ENCODE measurements at regions not wholly inside any gene's neighbourhood (a gene's known extent, or its start where the extent isn't known, plus 50 kb on each side); places are given as distances from the start of the nearest gene placed in this dataset.

DNA sequence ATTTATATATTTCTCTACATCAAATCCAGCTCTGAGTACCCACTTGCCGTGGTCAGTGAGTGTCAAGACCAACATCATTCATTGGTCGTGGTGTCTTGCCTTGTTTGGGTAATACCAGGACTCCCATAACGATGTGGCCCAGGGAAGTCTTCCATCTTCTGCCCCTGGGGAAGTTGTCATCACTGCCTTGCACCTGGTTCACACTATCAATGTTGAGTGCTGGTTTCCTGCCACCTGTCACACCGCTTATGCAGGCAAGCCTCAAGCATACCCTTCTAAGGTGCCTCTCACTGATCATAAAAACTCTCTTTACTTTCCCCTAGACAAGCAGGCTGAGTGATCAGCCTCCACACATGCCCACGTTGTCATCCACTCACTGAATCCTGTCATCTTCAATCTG lies 382.4 kb downstream of the KCTD12 start:
- no peaks in the 10 kb centered on the region for H3K27me3 ChIP-seq
- TF ChIP-seq, protein P1, sequence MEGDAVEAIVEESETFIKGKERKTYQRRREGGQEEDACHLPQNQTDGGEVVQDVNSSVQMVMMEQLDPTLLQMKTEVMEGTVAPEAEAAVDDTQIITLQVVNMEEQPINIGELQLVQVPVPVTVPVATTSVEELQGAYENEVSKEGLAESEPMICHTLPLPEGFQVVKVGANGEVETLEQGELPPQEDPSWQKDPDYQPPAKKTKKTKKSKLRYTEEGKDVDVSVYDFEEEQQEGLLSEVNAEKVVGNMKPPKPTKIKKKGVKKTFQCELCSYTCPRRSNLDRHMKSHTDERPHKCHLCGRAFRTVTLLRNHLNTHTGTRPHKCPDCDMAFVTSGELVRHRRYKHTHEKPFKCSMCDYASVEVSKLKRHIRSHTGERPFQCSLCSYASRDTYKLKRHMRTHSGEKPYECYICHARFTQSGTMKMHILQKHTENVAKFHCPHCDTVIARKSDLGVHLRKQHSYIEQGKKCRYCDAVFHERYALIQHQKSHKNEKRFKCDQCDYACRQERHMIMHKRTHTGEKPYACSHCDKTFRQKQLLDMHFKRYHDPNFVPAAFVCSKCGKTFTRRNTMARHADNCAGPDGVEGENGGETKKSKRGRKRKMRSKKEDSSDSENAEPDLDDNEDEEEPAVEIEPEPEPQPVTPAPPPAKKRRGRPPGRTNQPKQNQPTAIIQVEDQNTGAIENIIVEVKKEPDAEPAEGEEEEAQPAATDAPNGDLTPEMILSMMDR (IDR thresholded peaks at IDR 0.05; ENCODE audit: low read depth, low read length) = no peak
- no peaks in the 10 kb centered on the region for H3K4me1 ChIP-seq
- no peak for DNase-seq
- H3K4me3 ChIP-seq (ENCODE audit: low read depth, low read length) = no peak overlapping the region
- no peaks in the 10 kb centered on the region for H3K9me3 ChIP-seq
- H3K36me3 ChIP-seq = no peaks in the 10 kb centered on the region

DNA sequence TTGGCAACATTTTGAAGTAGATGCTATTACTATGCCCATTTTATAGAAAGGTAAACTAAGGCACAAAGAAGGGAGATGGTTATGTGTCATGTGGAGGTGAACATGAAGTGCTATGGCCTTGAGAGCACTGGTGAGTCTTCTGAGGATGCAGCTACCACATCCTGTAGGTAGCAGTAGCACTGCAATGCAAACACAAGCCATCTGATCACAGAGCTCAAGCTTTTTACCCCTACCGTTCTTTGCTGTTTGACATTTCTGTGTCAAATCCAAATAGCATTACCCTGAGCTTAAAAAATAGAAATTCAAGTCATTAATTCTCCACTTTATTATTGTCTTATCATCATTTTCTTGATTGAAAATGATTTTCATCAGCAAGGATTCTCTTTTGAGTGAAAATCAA lies 382.9 kb downstream of the KCTD12 start:
- no peaks in the 10 kb centered on the region for H3K27me3 ChIP-seq
- H3K4me1 ChIP-seq = no peaks in the 10 kb centered on the region
- H3K9me3 ChIP-seq = no peaks in the 10 kb centered on the region
- no peak for DNase-seq
- no peaks in the 10 kb centered on the region for H3K36me3 ChIP-seq
- TF ChIP-seq, protein P1 (IDR thresholded peaks at IDR 0.05; ENCODE audit: low read depth, low read length) = no peak
- H3K4me3 ChIP-seq (ENCODE audit: low read depth, low read length) = no peak overlapping the region

DNA sequence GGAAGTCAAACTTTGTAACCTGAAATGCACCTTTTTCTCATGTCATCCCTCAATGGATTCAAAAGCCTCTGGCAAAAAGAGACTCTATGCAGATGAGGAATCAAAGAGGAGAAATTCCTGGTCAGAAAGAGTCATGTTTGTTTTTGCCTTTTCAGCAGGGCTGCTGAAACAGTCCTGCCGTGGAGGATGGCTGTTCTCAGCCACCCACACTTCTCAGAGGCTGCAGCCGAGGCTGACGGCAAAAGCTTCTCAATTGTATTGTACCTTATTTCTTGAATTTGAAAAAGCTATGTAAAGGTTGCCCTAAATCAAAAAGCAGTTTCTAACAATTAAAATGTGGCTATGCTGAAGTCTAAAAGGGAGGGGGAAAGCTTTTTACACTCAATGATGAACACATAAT lies 385.3 kb downstream of the KCTD12 start:
- TF ChIP-seq, protein P1 (IDR thresholded peaks at IDR 0.05; ENCODE audit: low read depth, low read length) = no peak
- Histone ChIP-seq H3K36me3 (no peaks in the 10 kb centered on the region), H3K9me3 (no peaks in the 10 kb centered on the region), H3K27me3 (no peaks in the 10 kb centered on the region), H3K4me1 (no peaks in the 10 kb centered on the region), H3K4me3 (ENCODE audit: low read depth, low read length) (no peak overlapping the region)
- no peak for DNase-seq

- Histone ChIP-seq H3K4me3 (ENCODE audit: low read depth, low read length) (no peak overlapping the region), H3K27me3 (no peaks in the 10 kb centered on the region), H3K9me3 (no peaks in the 10 kb centered on the region), H3K4me1 (no peaks in the 10 kb centered on the region), H3K36me3 (no peaks in the 10 kb centered on the region)
- TF ChIP-seq, protein P1 (IDR thresholded peaks at IDR 0.05; ENCODE audit: low read depth, low read length) = no peak
- DNase-seq = no peak
These were observed 386.3 kb downstream of the KCTD12 start for GRCh38 chr13:76499891-76500290.

- H3K36me3 ChIP-seq = no peaks in the 10 kb centered on the region
- no peaks in the 10 kb centered on the region for H3K9me3 ChIP-seq
- TF ChIP-seq, protein P1 (IDR thresholded peaks at IDR 0.05; ENCODE audit: low read depth, low read length) = no peak
- no peak for DNase-seq
- H3K4me3 ChIP-seq (ENCODE audit: low read depth, low read length) = no peak overlapping the region
- H3K27me3 ChIP-seq = peaks cover 5% of the 10 kb centered on the region; the same call in 1 of the 2 replicates
- no peaks in the 10 kb centered on the region for H3K4me1 ChIP-seq
These were observed 396.9 kb downstream of the KCTD12 start for GRCh38 chr13:76489274-76489673.

GRCh38 chr13:76481738-76482137 lies 404.5 kb downstream of the KCTD12 start:
- DNase-seq = no peak
- H3K4me1 ChIP-seq = no peaks in the 10 kb centered on the region
- no peak overlapping the region for H3K4me3 ChIP-seq (ENCODE audit: low read depth, low read length)
- no peaks in the 10 kb centered on the region; the same call in 1 of the 2 replicates for H3K27me3 ChIP-seq
- no peaks in the 10 kb centered on the region for H3K9me3 ChIP-seq
- TF ChIP-seq, protein P1 (IDR thresholded peaks at IDR 0.05; ENCODE audit: low read depth, low read length) = no peak
- H3K36me3 ChIP-seq = no peaks in the 10 kb centered on the region
